ENCODE measurements at regions not wholly inside any gene's neighbourhood (a gene's known extent, or its start where the extent isn't known, plus 50 kb on each side); places are given as distances from the start of the nearest gene placed in this dataset.

DNA sequence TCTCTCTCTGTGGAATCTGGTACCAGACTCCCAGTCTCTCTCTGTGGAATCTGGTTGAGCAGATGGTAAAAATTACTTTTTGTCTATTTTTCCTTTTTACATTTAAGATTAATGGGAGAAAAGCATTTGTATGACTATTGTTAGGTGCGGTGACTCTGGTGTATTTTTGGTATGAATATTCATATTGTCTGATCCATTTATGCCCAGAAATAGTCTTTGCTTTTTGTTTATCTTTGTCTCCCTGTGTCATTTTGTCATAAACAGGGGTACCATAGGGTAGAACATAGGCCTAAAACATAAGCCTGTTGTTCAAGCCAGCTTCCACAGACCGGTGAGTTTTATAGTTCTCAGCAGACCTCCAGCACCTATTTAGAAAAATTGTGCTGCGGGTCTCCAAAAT, 78.7 kb downstream of the ETS2 start:
- Histone ChIP-seq H3K4me1 (ENCODE audit: insufficient read depth) (no peaks in the 10 kb centered on the region), H3K79me2 (replicated peaks; ENCODE audit: insufficient read depth) (no peaks in the 10 kb centered on the region), H3K27me3 (ENCODE audit: insufficient read depth) (no peaks in the 10 kb centered on the region), H2AFZ (no peak overlapping the region), H3K9me2 (ENCODE audit: insufficient read depth) (no peaks in the 10 kb centered on the region; the same call in none of the 2 replicates), H3K4me3 (no peak overlapping the region), H3K36me3 (ENCODE audit: insufficient read depth) (peaks cover 5% of the 10 kb centered on the region), H3F3A (replicated peaks; ENCODE audit: low read depth) (no peaks in the 10 kb centered on the region), H3K4me2 (no peak overlapping the region), H4K20me1 (replicated peaks; ENCODE audit: insufficient read depth) (no peaks in the 10 kb centered on the region), H3K27ac (ENCODE audit: low read depth) (no peak overlapping the region)
- peaks cover 60% of the 10 kb centered on the region for H3K9me3 Mint-ChIP-seq
- peaks cover 14% of the 10 kb centered on the region; the same call in 2 of the 3 replicates for H3K36me3 Mint-ChIP-seq (ENCODE audit: low read depth)
- H3K27ac Mint-ChIP-seq, result no peak overlapping the region
- TF ChIP-seq, protein P1, sequence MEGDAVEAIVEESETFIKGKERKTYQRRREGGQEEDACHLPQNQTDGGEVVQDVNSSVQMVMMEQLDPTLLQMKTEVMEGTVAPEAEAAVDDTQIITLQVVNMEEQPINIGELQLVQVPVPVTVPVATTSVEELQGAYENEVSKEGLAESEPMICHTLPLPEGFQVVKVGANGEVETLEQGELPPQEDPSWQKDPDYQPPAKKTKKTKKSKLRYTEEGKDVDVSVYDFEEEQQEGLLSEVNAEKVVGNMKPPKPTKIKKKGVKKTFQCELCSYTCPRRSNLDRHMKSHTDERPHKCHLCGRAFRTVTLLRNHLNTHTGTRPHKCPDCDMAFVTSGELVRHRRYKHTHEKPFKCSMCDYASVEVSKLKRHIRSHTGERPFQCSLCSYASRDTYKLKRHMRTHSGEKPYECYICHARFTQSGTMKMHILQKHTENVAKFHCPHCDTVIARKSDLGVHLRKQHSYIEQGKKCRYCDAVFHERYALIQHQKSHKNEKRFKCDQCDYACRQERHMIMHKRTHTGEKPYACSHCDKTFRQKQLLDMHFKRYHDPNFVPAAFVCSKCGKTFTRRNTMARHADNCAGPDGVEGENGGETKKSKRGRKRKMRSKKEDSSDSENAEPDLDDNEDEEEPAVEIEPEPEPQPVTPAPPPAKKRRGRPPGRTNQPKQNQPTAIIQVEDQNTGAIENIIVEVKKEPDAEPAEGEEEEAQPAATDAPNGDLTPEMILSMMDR (conservative IDR thresholded peaks at IDR 0.05; ENCODE audit: low read depth in 2 of 2), result no peak
- TF ChIP-seq EZH2 (IDR thresholded peaks at IDR 0.05; ENCODE audit: low read depth, unreplicated experiment), result no peak
- TF ChIP-seq ZNF331 (CRISPR knock-in tag; IDR thresholded peaks at IDR 0.05; ENCODE audit: low read depth), result no peak
- TF ChIP-seq, protein P2, sequence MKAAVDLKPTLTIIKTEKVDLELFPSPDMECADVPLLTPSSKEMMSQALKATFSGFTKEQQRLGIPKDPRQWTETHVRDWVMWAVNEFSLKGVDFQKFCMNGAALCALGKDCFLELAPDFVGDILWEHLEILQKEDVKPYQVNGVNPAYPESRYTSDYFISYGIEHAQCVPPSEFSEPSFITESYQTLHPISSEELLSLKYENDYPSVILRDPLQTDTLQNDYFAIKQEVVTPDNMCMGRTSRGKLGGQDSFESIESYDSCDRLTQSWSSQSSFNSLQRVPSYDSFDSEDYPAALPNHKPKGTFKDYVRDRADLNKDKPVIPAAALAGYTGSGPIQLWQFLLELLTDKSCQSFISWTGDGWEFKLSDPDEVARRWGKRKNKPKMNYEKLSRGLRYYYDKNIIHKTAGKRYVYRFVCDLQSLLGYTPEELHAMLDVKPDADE (IDR thresholded peaks at IDR 0.05), result no peak
- no peak for TF ChIP-seq POLR2AphosphoS5 (IDR thresholded peaks at IDR 0.05; ENCODE audit: low read depth)
- no peak for TF ChIP-seq JUNB (IDR thresholded peaks at IDR 0.05; ENCODE audit: unreplicated experiment)
- TF ChIP-seq, protein P3, sequence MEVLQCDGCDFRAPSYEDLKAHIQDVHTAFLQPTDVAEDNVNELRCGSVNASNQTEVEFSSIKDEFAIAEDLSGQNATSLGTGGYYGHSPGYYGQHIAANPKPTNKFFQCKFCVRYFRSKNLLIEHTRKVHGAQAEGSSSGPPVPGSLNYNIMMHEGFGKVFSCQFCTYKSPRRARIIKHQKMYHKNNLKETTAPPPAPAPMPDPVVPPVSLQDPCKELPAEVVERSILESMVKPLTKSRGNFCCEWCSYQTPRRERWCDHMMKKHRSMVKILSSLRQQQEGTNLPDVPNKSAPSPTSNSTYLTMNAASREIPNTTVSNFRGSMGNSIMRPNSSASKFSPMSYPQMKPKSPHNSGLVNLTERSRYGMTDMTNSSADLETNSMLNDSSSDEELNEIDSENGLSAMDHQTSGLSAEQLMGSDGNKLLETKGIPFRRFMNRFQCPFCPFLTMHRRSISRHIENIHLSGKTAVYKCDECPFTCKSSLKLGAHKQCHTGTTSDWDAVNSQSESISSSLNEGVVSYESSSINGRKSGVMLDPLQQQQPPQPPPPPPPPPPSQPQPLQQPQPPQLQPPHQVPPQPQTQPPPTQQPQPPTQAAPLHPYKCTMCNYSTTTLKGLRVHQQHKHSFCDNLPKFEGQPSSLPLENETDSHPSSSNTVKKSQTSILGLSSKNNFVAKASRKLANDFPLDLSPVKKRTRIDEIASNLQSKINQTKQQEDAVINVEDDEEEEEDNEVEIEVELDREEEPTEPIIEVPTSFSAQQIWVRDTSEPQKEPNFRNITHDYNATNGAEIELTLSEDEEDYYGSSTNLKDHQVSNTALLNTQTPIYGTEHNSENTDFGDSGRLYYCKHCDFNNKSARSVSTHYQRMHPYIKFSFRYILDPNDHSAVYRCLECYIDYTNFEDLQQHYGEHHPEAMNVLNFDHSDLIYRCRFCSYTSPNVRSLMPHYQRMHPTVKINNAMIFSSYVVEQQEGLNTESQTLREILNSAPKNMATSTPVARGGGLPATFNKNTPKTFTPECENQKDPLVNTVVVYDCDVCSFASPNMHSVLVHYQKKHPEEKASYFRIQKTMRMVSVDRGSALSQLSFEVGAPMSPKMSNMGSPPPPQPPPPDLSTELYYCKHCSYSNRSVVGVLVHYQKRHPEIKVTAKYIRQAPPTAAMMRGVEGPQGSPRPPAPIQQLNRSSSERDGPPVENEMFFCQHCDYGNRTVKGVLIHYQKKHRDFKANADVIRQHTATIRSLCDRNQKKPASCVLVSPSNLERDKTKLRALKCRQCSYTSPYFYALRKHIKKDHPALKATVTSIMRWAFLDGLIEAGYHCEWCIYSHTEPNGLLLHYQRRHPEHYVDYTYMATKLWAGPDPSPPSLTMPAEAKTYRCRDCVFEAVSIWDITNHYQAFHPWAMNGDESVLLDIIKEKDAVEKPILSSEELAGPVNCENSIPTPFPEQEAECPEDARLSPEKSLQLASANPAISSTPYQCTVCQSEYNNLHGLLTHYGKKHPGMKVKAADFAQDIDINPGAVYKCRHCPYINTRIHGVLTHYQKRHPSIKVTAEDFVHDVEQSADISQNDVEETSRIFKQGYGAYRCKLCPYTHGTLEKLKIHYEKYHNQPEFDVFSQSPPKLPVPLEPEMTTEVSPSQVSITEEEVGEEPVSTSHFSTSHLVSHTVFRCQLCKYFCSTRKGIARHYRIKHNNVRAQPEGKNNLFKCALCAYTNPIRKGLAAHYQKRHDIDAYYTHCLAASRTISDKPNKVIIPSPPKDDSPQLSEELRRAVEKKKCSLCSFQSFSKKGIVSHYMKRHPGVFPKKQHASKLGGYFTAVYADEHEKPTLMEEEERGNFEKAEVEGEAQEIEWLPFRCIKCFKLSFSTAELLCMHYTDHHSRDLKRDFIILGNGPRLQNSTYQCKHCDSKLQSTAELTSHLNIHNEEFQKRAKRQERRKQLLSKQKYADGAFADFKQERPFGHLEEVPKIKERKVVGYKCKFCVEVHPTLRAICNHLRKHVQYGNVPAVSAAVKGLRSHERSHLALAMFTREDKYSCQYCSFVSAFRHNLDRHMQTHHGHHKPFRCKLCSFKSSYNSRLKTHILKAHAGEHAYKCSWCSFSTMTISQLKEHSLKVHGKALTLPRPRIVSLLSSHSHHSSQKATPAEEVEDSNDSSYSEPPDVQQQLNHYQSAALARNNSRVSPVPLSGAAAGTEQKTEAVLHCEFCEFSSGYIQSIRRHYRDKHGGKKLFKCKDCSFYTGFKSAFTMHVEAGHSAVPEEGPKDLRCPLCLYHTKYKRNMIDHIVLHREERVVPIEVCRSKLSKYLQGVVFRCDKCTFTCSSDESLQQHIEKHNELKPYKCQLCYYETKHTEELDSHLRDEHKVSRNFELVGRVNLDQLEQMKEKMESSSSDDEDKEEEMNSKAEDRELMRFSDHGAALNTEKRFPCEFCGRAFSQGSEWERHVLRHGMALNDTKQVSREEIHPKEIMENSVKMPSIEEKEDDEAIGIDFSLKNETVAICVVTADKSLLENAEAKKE (CRISPR knock-in tag; IDR thresholded peaks at IDR 0.05), result no peak
- TF ChIP-seq EZH2phosphoT487 (IDR thresholded peaks at IDR 0.05; ENCODE audit: unreplicated experiment), result no peak
- no peak for TF ChIP-seq NANOG (IDR thresholded peaks at IDR 0.05; ENCODE audit: borderline replicate concordance)
- no peak for TF ChIP-seq ZNF114 (CRISPR knock-in tag; IDR thresholded peaks at IDR 0.05)
- no peak for TF ChIP-seq STAT1 (IDR thresholded peaks at IDR 0.05; ENCODE audit: unreplicated experiment)
- TF ChIP-seq, protein P4, sequence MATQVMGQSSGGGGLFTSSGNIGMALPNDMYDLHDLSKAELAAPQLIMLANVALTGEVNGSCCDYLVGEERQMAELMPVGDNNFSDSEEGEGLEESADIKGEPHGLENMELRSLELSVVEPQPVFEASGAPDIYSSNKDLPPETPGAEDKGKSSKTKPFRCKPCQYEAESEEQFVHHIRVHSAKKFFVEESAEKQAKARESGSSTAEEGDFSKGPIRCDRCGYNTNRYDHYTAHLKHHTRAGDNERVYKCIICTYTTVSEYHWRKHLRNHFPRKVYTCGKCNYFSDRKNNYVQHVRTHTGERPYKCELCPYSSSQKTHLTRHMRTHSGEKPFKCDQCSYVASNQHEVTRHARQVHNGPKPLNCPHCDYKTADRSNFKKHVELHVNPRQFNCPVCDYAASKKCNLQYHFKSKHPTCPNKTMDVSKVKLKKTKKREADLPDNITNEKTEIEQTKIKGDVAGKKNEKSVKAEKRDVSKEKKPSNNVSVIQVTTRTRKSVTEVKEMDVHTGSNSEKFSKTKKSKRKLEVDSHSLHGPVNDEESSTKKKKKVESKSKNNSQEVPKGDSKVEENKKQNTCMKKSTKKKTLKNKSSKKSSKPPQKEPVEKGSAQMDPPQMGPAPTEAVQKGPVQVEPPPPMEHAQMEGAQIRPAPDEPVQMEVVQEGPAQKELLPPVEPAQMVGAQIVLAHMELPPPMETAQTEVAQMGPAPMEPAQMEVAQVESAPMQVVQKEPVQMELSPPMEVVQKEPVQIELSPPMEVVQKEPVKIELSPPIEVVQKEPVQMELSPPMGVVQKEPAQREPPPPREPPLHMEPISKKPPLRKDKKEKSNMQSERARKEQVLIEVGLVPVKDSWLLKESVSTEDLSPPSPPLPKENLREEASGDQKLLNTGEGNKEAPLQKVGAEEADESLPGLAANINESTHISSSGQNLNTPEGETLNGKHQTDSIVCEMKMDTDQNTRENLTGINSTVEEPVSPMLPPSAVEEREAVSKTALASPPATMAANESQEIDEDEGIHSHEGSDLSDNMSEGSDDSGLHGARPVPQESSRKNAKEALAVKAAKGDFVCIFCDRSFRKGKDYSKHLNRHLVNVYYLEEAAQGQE (IDR thresholded peaks at IDR 0.05; ENCODE audit: unreplicated experiment), result no peak
- no peak for TF ChIP-seq CREB1 (CRISPR knock-in tag; IDR thresholded peaks at IDR 0.05; ENCODE audit: low read depth)
- H3K4me1 Mint-ChIP-seq, result no peaks in the 10 kb centered on the region
- no peak overlapping the region for H3K4me3 Mint-ChIP-seq
- ATAC-seq (no peak), DNase-seq (ENCODE audit: low spot score) (no peak)
- H3K27me3 Mint-ChIP-seq (ENCODE audit: insufficient read depth, low read depth, poor library complexity), result peaks cover 5% of the 10 kb centered on the region
